WTC11 (cell line): ENCODE measurements at regions not wholly inside any gene's neighbourhood (a gene's known extent, or its start where the extent isn't known, plus 50 kb on each side); places are given as distances from the start of the nearest gene placed in this dataset.

ENCODE experiments used
- CTCF ChIP-seq: fragments of 200-600 bp; IDR thresholded peaks from 2 replicates; pipeline ENCODE4 v1.8.0; 2022; ENCODE audit warnings: antibody characterized with exemption
- EMX1 ChIP-seq: fragments of 250-450 bp; sonication (Bioruptor Pico); IDR thresholded peaks from 2 replicates; pipeline ENCODE4 v1.8.0; 2021; ENCODE audit warnings: mild to moderate bottlenecking
- FOXK1 ChIP-seq: sonication (generic); formaldehyde crosslinking; IDR thresholded peaks from 2 replicates; pipeline ENCODE4 v1.8.0; 2022; ENCODE audit warnings: mild to moderate bottlenecking, moderate library complexity, missing genetic modification reagents
- NR1H2 ChIP-seq: sonication (generic); formaldehyde crosslinking; IDR thresholded peaks from 2 replicates; pipeline ENCODE4 v1.9.0; 2021; ENCODE audit warnings: mild to moderate bottlenecking, moderate library complexity, missing genetic modification reagents
- TCF7 ChIP-seq: sonication (generic); formaldehyde crosslinking; IDR thresholded peaks from 2 replicates; pipeline ENCODE4 v1.8.0; 2022; ENCODE audit warnings: mild to moderate bottlenecking, low read depth, missing genetic modification reagents, moderate library complexity
- USF1 ChIP-seq: sonication (generic); formaldehyde crosslinking; IDR thresholded peaks from 2 replicates; pipeline ENCODE4 v1.8.0; 2022; ENCODE audit warnings: mild to moderate bottlenecking, missing genetic modification reagents
- TF ChIP-seq, protein P1 (sequence below): sonication (generic); formaldehyde crosslinking; IDR thresholded peaks from 2 replicates; pipeline ENCODE4 v1.8.1; 2022; ENCODE audit warnings: low read depth, mild to moderate bottlenecking, moderate library complexity, missing genetic modification reagents, borderline replicate concordance

GRCh38 chr5:18732556-18733479, 1098.6 kb downstream of the TAF11L14 start:
- no peak for TF ChIP-seq CTCF
- TF ChIP-seq, protein P1, sequence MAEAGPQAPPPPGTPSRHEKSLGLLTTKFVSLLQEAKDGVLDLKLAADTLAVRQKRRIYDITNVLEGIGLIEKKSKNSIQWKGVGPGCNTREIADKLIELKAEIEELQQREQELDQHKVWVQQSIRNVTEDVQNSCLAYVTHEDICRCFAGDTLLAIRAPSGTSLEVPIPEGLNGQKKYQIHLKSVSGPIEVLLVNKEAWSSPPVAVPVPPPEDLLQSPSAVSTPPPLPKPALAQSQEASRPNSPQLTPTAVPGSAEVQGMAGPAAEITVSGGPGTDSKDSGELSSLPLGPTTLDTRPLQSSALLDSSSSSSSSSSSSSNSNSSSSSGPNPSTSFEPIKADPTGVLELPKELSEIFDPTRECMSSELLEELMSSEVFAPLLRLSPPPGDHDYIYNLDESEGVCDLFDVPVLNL (CRISPR knock-in tag): no peak
- TF ChIP-seq USF1 (CRISPR knock-in tag): no peak
- no peak for TF ChIP-seq FOXK1
- TF ChIP-seq NR1H2: no peak
- TF ChIP-seq TCF7: no peak
- TF ChIP-seq EMX1 (CRISPR knock-in tag): no peak
